ENCODE measurements at regions not wholly inside any gene's neighbourhood (a gene's known extent, or its start where the extent isn't known, plus 50 kb on each side); places are given as distances from the start of the nearest gene placed in this dataset.
"Not testable (repeated sequence)": the region's sequence is repeated elsewhere in the genome, so short reads cannot be mapped to it uniquely, and the experiment has no call there.

DNA sequence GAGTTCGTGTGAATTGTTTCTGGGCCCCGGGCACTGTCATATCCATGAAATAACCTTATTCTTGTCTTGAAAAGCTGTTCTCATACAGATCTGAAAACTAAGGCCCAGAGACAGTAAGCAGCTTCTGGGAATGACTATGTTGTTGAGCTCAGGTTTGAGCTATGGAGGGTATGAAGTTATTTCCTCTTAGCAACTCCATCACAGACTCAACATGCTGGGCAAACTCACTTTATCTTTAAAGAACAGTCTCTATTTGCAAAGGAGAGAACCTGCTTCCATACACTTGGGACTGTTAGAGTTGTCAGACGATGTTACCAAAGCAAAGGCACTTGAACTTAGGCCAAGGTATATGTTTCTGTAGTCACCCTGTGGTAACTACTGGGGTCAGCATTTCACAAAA lies 90.0 kb downstream of the GPR88 start:
- no peak for DNase-seq

DNA sequence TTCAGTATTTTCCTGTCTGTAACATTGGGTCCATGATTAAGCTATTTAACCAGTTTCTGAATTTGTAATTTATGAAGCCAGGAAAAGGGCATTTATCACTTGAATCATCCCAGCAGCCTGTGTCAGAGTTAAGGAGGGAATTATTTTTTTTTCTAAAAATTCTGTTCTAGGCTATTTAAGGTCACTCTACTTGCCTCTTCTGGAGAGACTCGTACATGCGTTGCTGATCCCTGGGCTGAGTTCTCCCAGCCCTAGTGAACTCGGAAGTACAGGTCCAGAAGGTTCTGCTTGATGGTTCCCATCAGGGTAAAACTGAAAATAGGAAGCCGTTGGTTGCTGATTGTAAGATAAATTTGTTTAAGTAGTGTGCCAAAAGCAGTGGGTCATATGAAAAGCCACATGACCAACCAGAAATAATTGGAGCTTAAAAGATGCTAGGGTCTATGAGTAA lies 90.7 kb downstream of the GPR88 start:
- DNase-seq, result no peak

DNA sequence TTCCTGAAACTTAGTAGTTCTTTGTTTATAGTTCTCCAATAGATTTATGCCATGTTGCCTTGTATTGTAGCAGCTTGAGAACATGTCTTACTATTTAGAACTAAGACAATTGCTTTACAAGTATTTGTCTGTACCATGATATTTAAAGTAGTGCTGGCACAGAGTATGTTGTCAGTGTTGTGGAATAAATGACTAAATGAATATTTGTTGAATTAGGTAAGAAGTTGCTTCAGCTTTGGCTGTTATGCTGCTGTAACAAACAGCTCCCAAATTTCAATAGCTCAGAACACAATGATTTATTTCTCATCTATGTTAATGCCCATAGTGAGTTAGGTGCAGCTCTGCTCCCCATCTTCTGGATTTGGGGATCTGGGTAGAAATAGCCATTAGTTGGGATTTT lies 90.2 kb upstream of the VCAM1 start:
- DNase-seq, result no peak

DNA sequence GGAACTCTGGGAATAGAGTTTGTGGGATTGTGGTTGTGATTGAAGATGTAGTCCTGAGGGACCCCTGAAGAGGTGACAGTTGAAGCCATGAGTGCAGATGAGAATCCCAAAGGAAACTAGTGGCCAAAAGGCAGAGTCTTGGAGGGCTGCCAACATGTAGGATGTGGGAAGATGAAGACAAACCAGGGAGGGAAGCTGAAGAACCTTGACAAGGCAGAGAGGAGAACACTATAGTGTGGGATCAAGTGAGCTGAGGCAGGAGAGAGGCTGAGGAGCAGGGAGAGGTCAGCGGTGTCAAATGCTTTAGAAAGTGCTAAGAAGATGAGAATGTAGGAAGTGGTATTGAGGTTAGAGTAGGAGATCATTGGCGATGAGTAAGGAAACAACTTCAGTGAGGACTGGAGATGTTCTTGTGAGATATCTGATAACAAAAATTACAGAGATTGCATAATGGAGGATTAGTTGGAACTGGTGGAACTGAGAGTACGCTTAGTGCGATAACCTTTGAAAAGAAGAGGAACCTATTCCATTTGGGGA lies 88.5 kb upstream of the VCAM1 start:
- no peak for DNase-seq

DNA sequence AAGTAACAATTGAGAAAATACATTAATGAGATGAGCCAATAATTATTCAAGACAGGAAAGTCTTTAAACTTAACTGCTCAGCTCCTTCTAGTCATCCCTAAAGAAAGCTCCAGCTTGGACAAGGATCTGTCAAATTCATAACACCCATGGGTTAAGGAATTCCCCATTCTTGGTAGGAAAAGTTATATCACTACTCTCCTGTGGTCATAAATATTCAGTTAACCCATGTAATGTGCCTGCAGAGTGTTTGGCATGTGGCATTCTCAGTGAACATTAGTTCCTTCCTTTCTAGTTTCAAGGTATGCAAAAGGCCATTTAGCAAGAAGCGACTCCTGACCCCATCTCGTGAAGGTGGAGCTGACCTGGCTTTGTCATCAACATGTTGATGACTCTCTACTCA lies 76.7 kb upstream of the VCAM1 start:
- no peak for DNase-seq

DNA sequence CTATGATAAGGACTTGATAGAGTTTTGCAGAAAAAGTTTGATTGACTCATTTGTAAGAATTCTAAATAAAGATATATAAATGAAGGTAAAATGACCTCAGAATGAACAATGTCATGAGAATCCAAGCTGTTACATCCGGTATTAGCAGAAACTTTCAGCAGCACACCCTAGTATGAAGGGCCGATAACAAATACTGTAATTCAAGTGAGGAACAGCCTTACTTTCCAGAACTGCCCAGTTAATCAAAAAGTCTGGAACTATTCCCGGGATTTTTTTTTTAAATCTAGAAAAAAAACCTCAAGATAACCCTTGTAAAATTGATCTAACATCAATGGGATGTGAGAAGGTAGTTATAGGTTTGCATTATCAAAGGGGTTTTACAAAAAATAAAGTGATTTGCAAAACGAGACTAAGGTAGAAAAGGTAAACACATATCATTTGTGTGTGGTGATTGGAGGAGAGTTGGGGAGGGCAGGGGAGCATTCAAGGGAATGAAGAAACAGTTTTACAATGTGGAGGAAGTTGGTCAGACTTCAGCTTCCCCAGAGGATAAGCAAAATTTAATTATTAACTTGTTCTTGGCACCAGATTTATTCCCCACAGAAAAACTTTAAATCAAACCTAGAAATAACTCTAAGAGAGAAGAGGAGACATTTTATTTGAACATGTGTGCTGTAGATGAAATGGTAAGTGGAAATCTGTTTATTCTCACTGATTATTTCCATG lies 75.9 kb upstream of the VCAM1 start:
- no peak for DNase-seq

DNA sequence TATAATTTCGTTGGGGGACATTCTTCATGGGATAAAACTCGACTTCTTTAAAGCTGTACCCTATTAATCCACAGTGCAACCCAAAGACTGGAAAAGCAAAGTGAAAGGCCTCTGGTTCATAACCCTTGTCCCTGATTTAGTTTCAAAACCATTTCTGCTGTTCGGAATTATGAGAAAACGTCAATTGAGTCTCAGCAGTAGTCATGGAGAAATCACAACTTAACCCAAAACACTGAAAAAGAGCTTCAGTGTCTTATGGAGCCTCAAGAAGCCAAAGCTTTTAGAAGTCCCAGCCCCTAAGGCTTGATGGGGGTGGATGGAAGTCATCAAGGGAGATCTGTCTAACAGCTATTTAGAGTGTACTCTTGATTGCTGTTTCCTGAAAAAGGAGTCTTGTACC lies 73.5 kb upstream of the VCAM1 start:
- DNase-seq, result no peak

DNA sequence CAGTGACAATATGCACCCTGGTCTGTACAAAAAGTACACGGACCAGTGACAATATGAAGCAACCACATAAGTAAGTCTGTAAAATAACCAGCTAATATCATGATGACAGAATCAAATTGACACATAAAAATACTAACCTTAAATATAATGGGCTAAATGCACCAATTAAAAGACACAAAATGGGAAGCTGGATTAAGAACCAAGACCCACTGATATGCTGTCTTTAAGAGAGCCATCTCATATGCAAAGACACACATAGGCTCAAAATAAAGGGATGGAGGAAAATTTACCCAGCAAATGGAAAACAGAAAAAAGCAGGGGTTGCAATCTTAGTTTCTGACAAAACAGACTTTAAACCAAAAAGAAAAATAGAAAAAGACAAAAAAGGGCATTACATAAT lies 70.4 kb upstream of the VCAM1 start:
- no peak for DNase-seq

DNA sequence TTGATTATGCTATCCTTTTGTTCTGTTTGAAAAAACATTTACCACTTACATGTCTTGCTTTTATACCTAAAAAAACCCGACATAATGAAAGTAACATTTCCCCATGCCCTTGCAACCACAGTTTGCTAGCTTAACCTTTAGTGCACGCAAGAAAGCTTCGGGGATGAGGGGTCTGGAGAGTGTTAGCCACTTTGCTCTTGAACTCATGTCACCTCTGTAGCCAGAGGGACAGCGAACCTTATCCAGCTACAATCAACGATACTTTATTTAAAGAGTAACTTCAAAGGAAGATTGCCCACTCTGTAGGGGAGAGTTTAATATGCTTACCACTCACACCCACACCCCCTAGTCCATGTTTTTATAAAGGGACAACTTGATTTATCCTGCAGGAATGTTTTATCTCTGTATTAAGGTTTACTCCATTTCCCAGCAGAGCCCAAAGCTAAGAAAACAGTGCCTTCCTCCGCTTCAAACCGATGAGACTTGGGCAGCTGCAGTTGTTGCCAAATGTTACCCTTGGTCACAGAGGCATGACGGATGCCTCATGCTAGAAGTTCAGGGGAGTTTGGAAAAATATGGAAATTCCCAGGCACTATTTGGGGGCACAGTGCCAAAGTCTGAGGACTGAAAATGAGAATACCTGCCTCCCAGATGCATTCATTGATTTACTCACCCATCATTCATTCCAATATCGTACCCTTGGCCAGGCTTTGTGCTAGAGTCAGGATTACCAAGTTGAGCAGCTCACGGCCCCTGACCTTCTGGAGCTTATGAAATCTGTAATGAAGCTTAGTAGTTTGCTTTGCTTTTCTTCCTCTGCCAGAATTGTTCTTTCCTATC lies 61.4 kb upstream of the VCAM1 start:
- DNase-seq, result no peak

DNA sequence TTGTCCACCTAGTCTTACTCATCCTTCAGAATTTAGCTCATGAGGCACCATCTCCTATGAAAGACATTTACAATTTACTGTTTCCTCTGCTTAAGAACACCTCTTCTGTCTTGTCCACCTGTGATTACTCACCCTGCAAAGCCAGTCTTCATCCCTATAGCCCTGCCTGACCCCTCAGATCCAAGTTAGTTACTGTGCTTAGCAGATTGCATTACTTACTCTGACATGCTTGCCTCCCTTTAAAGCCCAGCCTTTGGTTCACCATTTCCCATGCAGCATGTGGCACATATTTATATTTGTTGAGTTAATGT lies 60.9 kb upstream of the VCAM1 start:
- DNase-seq, result no peak

DNA sequence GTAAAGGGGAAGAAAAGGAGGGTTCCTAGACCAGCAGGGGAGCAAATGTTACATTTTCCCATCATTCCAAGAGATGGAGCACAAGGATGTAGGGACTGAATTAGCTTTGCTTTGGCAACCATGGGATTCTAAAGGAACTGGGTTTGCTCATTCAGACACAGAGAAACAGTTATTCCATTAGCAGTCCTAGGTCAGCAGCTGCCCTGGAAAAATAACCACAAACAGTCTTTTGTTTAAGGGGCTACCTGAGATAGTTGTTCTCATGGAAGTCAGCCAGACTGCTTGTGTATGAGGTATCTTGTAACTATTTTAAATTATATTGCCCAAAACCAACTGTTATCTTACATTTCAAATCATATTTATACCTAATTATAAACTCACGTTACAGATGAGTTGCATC lies 58.4 kb upstream of the VCAM1 start:
- DNase-seq, result no peak

DNA sequence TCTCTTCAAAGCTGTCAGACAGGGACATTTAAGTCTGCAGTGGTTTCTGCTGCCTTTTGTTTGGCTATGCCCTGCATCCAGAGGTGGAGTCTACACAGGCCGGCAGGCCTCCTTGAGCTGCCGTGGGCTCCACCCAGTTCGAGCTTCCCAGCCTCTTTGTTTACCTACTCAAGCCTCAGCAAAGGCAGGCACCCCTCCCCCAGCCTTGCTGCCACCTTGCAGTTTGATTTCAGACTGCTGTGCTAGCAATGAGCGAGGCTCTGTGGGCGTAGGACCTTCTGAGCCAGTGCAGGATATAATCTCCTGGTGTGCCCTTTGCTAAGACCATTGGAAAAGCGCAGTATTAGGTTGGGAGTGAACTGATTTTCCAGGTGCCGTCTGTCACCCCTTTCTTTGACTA lies 51.0 kb upstream of the VCAM1 start:
- not testable (repeated sequence) for DNase-seq
